Pancreas (tissue), 10 donors: ENCODE measurements at regions not wholly inside any gene's neighbourhood (a gene's known extent, or its start where the extent isn't known, plus 50 kb on each side); places are given as distances from the start of the nearest gene placed in this dataset.

Source experiments
- ATAC-seq, 4 donors: fragments of 200-7000 bp; cut with Tn5 transposase; one replicate each; pipeline versions ENCODE4 v1.8.0 to v1.9.1; 2020; ENCODE audit warnings: mild to moderate bottlenecking in 4 of 4, moderate library complexity in 4 of 4
- DNase-seq, 6 donors: peaks; one replicate each; pipeline ENCODE4 v3.0.0-alpha.2; 2020
- FAIRE-seq: peaks from 2 replicates; lab custom pipeline; 2012; peaks lifted over from hg19 to GRCh38; lab: Jason Lieb, UNC
- H3K27ac ChIP-seq, 4 donors: fragments of 200-600 bp; sonication (generic); 1 replicate in 3 of 4; 2 replicates in 1 of 4; pipeline versions ENCODE4 v1.5.0 to v1.8.0; 2020
- H3K27me3 ChIP-seq, 4 donors: fragments of 200-600 bp; one replicate each; pipeline ENCODE4 v1.8.0; 2021
- H3K36me3 ChIP-seq, 3 donors: fragments of 200-600 bp; sonication (generic) in 1 of 3; one replicate each; pipeline versions ENCODE4 v1.5.0 to v1.8.0; 2020 to 2021
- H3K4me1 ChIP-seq, 3 donors: fragments of 200-600 bp; one replicate each; pipeline ENCODE4 v1.8.0; 2021
- H3K4me3 ChIP-seq, 4 donors: fragments of 200-600 bp; sonication (generic) in 2 of 4; one replicate each; pipeline versions ENCODE4 v1.5.0 to v1.8.0; 2020 to 2021
- H3K9me3 ChIP-seq, 4 donors: fragments of 200-600 bp; one replicate each; pipeline ENCODE4 v1.8.0; 2021
- WGBS, 2 donors: extraction: QIAGEN DNeasy Blood & Tissue Kit; methylation state at CpG; one replicate each; pipeline ENCODE4 v1.1.7; 2013; 5-methylcytosine and 5-hydroxymethylcytosine counted together
- intact Hi-C, 3 donors: fragments of 100-400 bp; cut with DNase I; formaldehyde crosslinking; loops; one replicate each; pipeline versions ENCODE4 v1.11.1 to v1.14.2; 2022
- TF ChIP-seq, protein P1 (sequence below), 4 donors: fragments of 200-600 bp; sonication (generic) in 3 of 4; IDR thresholded peaks; one replicate each; pipeline versions ENCODE4 v1.5.0 to v1.8.0; 2021; ENCODE audit warnings: antibody characterized with exemption in 4 of 4
- donor health status: healthy with polysubstance abuse.
- donor health status: DM: no; HTN: no; CAD: no; lungs with moderate emphysema.
- donor health status: DM: no; HTN: no; CAD: no.
- donor health status: control.
- donor health status: control.
- donor health status: Bipolar disorder and iron deficiency.
- donor health status: DM: yes; HTN: yes; CAD: no.
- donor health status: DM: no; HTN: no; CAD: no.
- donor health status: DM: no; HTN: no; CAD: no.
- donor health status: DM: yes; HTN: yes; CAD: no.

GRCh38 chr18:78861706-78862105 is 117.9 kb upstream of the SALL3 start:
- no peak for DNase-seq
- TF ChIP-seq, protein P1, sequence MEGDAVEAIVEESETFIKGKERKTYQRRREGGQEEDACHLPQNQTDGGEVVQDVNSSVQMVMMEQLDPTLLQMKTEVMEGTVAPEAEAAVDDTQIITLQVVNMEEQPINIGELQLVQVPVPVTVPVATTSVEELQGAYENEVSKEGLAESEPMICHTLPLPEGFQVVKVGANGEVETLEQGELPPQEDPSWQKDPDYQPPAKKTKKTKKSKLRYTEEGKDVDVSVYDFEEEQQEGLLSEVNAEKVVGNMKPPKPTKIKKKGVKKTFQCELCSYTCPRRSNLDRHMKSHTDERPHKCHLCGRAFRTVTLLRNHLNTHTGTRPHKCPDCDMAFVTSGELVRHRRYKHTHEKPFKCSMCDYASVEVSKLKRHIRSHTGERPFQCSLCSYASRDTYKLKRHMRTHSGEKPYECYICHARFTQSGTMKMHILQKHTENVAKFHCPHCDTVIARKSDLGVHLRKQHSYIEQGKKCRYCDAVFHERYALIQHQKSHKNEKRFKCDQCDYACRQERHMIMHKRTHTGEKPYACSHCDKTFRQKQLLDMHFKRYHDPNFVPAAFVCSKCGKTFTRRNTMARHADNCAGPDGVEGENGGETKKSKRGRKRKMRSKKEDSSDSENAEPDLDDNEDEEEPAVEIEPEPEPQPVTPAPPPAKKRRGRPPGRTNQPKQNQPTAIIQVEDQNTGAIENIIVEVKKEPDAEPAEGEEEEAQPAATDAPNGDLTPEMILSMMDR (IDR thresholded peaks at IDR 0.05) = no peak
- 51 to 65% methylated on average over 7 of the region's 7 CpGs for WGBS, 2 donors
- Histone ChIP-seq H3K27ac (no peak overlapping the region), H3K36me3 (no peaks in the 10 kb centered on the region), H3K4me1 (no peaks in the 10 kb centered on the region), H3K27me3 (peaks cover 0 to 7% (median 0%) of the 10 kb centered on the region in 4 donors), H3K4me3 (no peak overlapping the region), H3K9me3 (no peaks in the 10 kb centered on the region)
- no peak for ATAC-seq
- intact Hi-C loops = no loop called here
- no peak for FAIRE-seq

DNA sequence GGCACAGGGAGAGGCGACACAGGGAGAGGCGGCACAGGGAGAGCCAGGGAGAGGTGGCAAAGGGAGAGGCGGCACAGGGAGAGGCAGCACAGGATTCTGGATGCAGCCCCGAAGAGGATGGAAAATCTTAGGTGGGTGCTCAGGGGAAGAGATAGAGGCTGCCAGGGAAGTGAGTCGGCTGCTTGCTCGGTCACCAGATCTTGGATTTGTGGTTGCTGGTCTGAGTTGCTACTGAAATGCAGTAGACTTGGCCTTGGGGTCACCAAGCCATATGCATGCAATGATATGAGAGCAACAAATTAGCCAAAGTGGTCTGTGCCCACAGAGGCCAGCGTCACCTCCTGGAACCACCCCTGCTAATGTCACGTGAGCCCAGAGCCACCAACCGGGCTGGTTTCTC is 117.2 kb upstream of the SALL3 start:
- FAIRE-seq = no peak
- Histone ChIP-seq H3K27me3 (peaks cover 0 to 3% (median 0%) of the 10 kb centered on the region in 4 donors), H3K27ac (no peak overlapping the region), H3K4me1 (no peaks in the 10 kb centered on the region), H3K4me3 (no peak overlapping the region), H3K9me3 (no peaks in the 10 kb centered on the region), H3K36me3 (no peaks in the 10 kb centered on the region)
- ATAC-seq = no peak
- TF ChIP-seq, protein P1 (IDR thresholded peaks at IDR 0.05) = no peak
- DNase-seq = no peak
- WGBS, 2 donors = 70 to 75% methylated on average over 9 of the region's 9 CpGs
- intact Hi-C loops = no loop called here

- intact Hi-C loops = no loop called here
- Histone ChIP-seq H3K27ac (no peak overlapping the region), H3K9me3 (no peaks in the 10 kb centered on the region), H3K27me3 (no peaks in the 10 kb centered on the region), H3K36me3 (no peaks in the 10 kb centered on the region), H3K4me1 (no peaks in the 10 kb centered on the region), H3K4me3 (no peak overlapping the region)
- FAIRE-seq (no peak), DNase-seq (no peak), ATAC-seq (no peak)
- 56% methylated on average over 5 of the region's 5 CpGs for WGBS, 2 donors
- TF ChIP-seq, protein P1 (IDR thresholded peaks at IDR 0.05) = no peak
Observed at GRCh38 chr18:78865056-78865598, 114.5 kb upstream of the SALL3 start.

- H3K27me3 ChIP-seq = no peaks in the 10 kb centered on the region
- no peak overlapping the region for H3K4me3 ChIP-seq
- TF ChIP-seq, protein P1 (IDR thresholded peaks at IDR 0.05) = no peak
- intact Hi-C loops = no loop called here
- no peak overlapping the region for H3K27ac ChIP-seq
- H3K4me1 ChIP-seq = no peaks in the 10 kb centered on the region
- 77 to 86% methylated on average over 14 of the region's 14 CpGs for WGBS, 2 donors
- FAIRE-seq (no peak), ATAC-seq (no peak), DNase-seq (no peak)
- no peaks in the 10 kb centered on the region for H3K36me3 ChIP-seq
- H3K9me3 ChIP-seq = no peaks in the 10 kb centered on the region
Observed at GRCh38 chr18:78865771-78866310, 113.8 kb upstream of the SALL3 start.

DNA sequence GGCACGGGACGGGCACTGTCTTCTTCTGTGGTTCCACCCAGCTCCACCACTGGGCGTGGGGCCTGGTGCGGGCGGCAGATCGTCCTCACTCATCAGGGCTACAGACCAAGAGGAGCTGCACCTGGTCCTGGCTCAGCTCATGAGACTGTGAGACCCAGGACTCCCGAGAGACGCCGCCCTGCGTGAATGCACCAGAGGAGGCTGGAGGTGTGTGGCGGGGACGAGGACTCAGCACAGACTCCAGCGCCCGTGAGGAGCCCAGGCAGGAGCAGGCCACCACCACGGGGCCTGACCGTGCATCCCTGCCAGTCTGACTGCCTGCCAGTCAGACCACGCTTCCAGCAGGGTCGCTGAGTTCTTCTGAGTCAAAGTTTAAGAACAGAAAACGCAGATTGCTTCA is 112.5 kb upstream of the SALL3 start:
- no peaks in the 10 kb centered on the region for H3K4me1 ChIP-seq
- TF ChIP-seq, protein P1 (IDR thresholded peaks at IDR 0.05) = no peak
- no peak overlapping the region for H3K4me3 ChIP-seq
- FAIRE-seq (no peak), ATAC-seq (no peak), DNase-seq (no peak)
- intact Hi-C loops = no loop called here
- WGBS, 2 donors = 72 to 76% methylated on average over 19 of the region's 19 CpGs
- no peak overlapping the region for H3K27ac ChIP-seq
- no peaks in the 10 kb centered on the region for H3K9me3 ChIP-seq
- H3K27me3 ChIP-seq = no peaks in the 10 kb centered on the region
- no peaks in the 10 kb centered on the region for H3K36me3 ChIP-seq
